Activated CD8-positive, alpha-beta memory T cell treated with anti-CD3 and anti-CD28 coated beads for 36 hours (primary cell): ENCODE measurements at regions not wholly inside any gene's neighbourhood (a gene's known extent, or its start where the extent isn't known, plus 50 kb on each side); places are given as distances from the start of the nearest gene placed in this dataset.

Experiments
- CTCF ChIA-PET: fragments of 350-600 bp; sonication (Branson Sonifier 250); formaldehyde crosslinking; loops from one replicate; lab custom pipeline; 2021; ENCODE audit warnings: antibody characterized with exemption; lab: Charles Lee
- POLR2A ChIA-PET: fragments of 350-600 bp; sonication (Branson Sonifier 250); formaldehyde crosslinking; loops from one replicate; lab custom pipeline; 2021; ENCODE audit warnings: antibody characterized with exemption; lab: Charles Lee

- ChIA-PET POLR2A (no interaction called here), CTCF (no interaction called here)
Measured at GRCh38 chr18:75592527-75592926, 165.0 kb upstream of the SMIM21 start.

GRCh38 chr18:75588412-75588811 lies 160.9 kb upstream of the SMIM21 start:
- ChIA-PET POLR2A (no interaction called here), CTCF (no interaction called here)

- ChIA-PET CTCF (no interaction called here), POLR2A (no interaction called here)
Measured at GRCh38 chr18:75587131-75587530, 159.6 kb upstream of the SMIM21 start.

- CTCF ChIA-PET: no interaction called here
Measured at GRCh38 chr18:75586130-75586889, 158.8 kb upstream of the SMIM21 start.

DNA sequence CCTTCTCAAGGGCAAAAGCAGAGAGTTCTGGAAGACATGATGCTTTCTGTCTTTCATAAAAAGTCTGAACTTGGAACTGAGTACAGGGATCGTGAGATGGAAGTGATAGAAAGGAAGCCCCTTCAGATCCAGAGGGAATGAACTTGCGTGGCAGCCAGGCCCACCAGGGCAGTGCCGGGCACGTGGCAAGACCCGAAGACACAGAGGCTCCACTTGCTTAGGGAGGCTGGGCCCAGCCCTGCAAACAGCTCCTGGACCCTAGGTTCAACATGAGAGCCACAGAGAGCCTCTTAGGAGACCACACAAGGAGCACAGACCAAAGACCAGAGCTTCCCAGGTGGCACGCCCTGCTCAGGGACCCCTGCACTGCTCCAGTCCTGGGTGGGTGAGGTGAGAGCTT lies 155.4 kb upstream of the SMIM21 start:
- POLR2A ChIA-PET: no interaction called here
- CTCF ChIA-PET: no interaction called here

More at GRCh38 chr18:75586130-75586889, 158.8 kb upstream of the SMIM21 start:
- POLR2A ChIA-PET: no interaction called here

DNA sequence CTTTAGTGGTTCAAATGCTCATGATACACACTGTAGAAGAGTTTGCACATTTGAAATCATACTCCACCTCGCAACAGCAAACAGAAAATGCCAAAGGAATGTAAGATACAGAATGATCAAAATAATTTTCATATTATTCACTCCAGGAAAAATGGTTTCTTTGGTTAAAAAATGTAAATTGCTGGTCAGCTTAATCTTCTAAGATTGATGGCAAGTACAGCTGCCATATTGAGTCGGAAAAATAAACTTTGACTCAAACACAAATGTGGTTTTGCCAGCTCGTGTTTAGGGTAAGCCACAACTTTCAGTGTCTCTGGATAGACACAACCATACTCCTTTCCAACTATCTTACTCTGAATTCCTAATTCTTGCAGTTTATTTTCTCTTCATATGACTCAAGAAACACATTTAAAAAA lies 154.9 kb upstream of the SMIM21 start:
- ChIA-PET POLR2A (no interaction called here), CTCF (no interaction called here)

DNA sequence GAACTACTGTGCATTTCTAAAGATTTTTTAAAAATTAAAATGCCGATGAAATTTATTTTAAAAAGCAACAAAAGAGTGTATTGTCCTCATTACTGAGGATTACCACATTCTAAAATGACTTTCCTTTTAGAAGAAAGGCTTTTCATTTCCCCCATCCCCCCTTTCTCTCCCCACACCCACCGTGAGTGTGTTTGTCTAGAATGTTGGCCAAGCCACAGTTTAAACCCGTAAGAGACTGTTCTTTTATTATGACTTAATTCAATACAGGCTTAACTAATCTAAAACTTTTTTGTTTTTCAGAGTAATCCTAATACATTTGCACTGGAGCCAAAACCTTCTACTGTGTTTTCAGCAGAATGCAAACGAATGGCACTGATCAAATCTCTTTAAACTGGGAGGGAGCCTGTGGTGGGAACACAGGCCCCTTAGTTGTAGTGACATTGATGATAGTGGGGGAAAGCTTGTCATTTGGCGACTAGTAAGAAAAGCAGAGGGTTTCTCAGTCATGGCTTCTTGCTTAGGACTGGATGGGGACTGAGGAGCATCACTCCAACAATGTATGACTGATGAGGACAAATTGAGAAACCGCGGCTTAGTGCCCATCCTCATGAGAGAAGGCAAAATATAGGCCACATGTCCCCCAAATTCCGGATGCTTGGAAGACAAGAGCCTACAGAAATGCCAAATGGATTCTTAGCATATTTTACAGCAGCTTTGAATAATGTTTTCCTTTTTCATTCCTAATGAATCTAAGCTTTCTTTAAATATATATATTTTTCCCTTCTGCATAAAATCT lies 154.0 kb upstream of the SMIM21 start:
- CTCF ChIA-PET: no interaction called here
- POLR2A ChIA-PET: no interaction called here

DNA sequence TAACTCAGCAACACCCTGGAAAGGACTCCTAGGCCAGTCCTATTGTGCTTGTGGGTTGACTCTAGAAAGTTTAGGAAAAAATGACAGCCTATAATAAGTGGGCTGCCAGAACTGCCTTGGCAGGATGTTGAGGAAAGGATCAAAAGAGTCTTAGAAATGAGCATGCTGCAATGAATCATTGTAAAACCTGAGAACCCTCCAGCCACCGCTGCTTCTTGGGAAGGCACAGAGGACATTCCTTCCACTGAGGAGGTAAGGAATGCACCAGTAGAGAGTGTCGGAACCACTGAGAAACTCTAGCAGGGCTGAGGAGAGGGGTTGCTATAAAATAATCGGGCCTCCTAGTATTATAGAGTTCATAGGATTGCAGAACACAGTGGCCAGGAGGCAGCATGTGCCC lies 146.7 kb upstream of the SMIM21 start:
- POLR2A ChIA-PET: no interaction called here
- CTCF ChIA-PET: no interaction called here

- ChIA-PET POLR2A (no interaction called here), CTCF (no interaction called here)
Measured at GRCh38 chr18:75563150-75563549, 135.6 kb upstream of the SMIM21 start.

GRCh38 chr18:75562216-75562615 lies 134.7 kb upstream of the SMIM21 start:
- ChIA-PET POLR2A (no interaction called here), CTCF (no interaction called here)

- ChIA-PET CTCF (no interaction called here), POLR2A (no interaction called here)
Measured at GRCh38 chr18:75558790-75559189, 131.3 kb upstream of the SMIM21 start.

DNA sequence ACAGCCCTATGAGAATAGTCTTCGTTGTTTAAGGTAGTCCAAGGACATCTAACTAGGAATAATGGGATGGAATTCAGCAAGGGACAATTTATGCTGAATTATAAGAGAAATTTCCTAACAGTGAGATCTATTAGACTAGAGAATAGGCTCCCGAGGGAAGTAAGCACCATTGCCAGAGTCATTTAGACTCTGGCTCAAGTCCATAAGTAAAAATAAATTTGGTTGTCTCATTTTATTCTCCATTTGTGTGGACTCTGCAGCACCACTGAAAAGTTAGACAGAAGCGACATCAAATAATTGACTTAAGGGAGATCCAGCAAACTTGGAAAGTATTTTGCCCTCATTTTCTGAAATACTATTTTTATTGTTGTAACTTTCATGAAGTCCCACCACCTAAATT lies 129.3 kb upstream of the SMIM21 start:
- CTCF ChIA-PET: no interaction called here

DNA sequence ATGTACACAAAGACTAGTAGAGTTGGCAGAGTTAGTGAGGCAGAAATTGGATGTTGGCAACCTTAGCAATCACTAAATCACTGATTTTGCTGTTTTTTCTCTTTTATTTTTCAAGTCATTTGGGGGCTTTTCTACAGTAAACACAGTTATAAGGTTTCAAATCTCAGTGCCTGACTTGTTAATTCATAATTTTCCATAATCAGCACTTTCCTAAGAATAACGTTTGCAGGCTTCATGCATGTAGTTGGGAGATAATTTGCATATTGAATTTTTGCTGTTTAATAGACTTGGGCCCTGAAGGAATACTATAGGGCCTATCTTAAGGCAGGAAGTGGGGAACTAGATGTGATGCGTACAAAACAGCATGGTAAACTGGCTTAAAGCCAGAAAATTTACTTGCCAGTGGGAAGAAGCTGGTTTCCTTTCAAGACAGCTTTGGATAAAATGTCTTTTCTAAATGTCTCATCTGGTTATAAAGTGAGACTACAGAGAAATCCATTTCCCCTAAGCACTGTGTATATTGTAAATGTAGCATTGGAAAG lies 127.2 kb upstream of the SMIM21 start:
- POLR2A ChIA-PET: no interaction called here
- CTCF ChIA-PET: no interaction called here

More for the DNA sequence above, 129.3 kb upstream of the SMIM21 start:
- POLR2A ChIA-PET: no interaction called here

GRCh38 chr18:75554176-75554575 lies 126.7 kb upstream of the SMIM21 start:
- POLR2A ChIA-PET: no interaction called here
- CTCF ChIA-PET: no interaction called here

GRCh38 chr18:75553021-75553420 lies 125.5 kb upstream of the SMIM21 start:
- POLR2A ChIA-PET: no interaction called here

GRCh38 chr18:75551071-75551470 lies 123.6 kb upstream of the SMIM21 start:
- CTCF ChIA-PET: no interaction called here
- POLR2A ChIA-PET: no interaction called here

More at GRCh38 chr18:75553021-75553420, 125.5 kb upstream of the SMIM21 start:
- CTCF ChIA-PET: no interaction called here

GRCh38 chr18:75548353-75548905 lies 120.9 kb upstream of the SMIM21 start:
- CTCF ChIA-PET: no interaction called here
- POLR2A ChIA-PET: no interaction called here

DNA sequence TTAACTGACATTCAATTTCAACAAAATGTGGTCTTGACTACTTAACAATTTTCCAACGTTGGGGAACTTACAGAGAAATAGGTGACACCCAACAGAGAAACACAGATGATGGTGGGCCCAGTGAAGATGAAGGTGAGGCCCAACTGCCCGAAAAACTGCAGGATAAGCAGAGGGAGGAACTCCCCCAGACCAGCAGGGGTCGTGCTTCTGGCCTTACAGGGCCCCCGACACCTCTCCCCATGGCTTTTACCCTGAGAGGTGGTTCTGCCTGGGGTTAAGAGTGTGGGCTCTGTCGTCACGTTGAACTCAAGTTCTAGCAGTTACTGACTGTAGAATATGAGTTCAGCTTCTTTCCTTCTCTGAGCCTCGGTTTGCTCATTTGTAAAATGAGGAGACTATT lies 119.5 kb upstream of the SMIM21 start:
- ChIA-PET CTCF (no interaction called here), POLR2A (no interaction called here)

GRCh38 chr18:75545189-75545588 lies 117.7 kb upstream of the SMIM21 start:
- ChIA-PET CTCF (no interaction called here), POLR2A (no interaction called here)

GRCh38 chr18:75544496-75544895 lies 117.0 kb upstream of the SMIM21 start:
- CTCF ChIA-PET: no interaction called here
- POLR2A ChIA-PET: no interaction called here
